Stimulated activated CD4-positive, alpha-beta T cell treated with anti-CD3 and anti-CD28 coated beads, Interleukin-2, amount 100 ng/mL, for 48 hours (primary cell): ENCODE measurements at regions not wholly inside any gene's neighbourhood (a gene's known extent, or its start where the extent isn't known, plus 50 kb on each side); places are given as distances from the start of the nearest gene placed in this dataset.
"Not testable (repeated sequence)": the region's sequence is repeated elsewhere in the genome, so short reads cannot be mapped to it uniquely, and the experiment has no call there.

Experiments
- DNase-seq, 2 donors: peaks; one replicate each; pipeline ENCODE4 v3.0.0-alpha.2; 2020

DNA sequence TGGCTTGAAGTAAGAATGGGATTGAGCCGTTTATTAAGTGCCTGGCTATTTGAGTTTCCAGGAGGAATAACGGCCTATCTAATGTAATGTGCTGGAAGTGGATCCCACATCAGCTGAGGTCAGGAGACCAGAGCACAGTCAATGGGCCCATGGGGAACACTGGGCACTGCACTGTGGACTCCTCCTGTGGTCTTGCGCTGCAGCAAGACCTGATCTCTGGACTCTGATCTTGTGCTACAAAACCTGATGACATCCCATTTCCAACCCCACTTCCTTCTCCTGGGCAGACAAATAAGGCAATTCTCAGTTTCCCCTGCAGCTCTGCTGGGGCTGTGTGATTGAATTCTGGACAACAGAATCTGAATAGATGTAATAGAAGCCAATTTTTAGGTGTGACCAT lies 151.7 kb upstream of the ADCY2 start:
- DNase-seq, result no peak

DNA sequence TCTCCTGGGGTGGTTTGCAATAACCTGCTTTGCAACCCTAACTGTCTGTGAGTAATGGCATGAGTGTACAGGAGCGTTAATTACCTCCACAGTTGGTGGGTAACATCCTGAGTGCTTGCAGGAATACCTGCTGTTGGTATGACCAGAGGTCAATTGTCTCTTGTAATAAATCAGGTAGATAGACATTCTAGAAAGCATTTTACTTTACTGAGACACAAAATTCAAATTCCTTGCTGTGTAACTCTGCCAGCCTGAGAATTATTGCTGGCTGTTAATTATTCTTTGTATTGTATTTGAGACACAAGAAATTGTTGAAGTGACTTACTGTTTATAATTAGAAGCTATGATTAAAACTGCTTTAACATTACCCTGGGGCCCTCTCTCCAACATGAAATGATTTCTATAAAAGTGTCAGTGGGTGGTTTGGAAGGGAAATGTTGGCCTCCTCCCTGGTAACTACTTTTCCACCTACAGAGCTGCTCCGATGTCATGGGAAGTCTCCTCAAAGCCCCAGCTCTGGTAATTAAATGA lies 150.8 kb upstream of the ADCY2 start:
- DNase-seq, result no peak

DNA sequence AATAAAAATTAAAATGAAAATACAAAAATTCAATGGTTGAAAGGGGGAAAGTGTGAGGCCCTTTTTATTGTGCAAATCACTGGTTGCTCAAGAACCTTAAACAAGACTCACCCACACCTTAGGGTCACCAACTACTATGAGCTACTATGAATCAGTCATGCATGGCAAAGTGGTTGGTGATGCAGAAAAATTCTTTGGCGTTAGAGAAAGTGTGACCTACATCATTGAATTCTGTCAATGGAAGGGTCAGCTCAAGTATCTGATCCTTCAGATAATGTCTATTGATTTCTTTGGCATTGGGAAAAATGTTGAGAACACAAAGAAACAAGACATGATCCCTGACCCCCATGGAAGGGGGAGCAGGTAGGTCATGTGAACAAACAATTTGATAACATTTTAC lies 149.7 kb upstream of the ADCY2 start:
- no peak for DNase-seq

DNA sequence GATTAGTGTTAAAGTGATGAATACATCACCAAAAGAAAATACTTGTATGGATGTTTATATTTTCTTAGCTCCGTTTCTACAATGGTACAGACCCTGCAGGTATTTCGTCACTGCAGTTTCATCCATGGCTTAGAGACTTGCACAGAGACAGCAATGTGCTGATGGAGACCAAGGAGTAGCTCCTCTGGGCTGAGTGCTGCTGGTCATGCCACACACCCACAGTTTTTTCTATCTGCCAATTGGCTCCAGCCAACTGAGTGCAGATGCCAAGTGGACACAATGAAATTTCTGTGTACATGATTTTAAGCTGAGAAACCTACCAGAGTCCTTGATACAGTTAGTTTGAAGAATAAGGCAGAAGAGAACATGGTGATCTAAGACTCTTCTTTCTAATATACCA lies 145.9 kb upstream of the ADCY2 start:
- DNase-seq, result no peak

DNA sequence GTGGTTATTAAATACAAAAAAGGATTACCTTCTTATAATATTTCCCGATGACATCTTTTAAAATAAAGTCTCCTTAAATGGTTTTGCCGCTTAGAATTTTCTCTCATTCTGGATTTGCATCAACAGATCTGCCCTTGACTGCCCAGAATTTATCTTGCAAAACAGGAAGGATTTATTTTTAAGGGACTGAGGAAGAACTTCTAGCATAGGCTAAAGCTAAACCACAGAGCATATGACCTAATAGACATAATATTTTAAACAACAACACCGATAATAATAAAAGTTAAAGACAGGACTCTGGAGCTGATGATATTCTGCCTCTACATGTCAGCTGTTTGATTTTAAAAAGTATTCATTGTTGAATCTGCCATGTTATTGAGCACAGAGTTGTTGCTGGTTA lies 145.3 kb upstream of the ADCY2 start:
- no peak for DNase-seq

DNA sequence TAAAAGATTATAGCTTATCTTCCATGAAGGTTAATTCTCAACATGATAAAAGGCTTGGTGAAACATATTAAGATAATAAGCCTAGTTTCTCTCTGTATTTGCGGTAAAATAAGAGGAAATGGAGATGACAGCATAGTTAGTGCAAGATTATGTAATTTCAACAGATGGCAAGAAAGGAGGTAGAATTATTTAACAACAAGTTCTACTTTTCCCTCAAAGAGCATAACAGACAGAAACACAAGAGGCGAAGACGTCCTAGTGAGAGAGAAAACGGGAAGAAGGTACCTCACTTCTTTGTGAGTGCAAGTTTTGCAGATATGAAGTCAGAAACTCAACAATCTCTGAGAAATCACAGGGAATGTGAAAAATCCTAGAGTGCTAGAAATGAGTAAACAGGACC lies 144.8 kb upstream of the ADCY2 start:
- no peak for DNase-seq

DNA sequence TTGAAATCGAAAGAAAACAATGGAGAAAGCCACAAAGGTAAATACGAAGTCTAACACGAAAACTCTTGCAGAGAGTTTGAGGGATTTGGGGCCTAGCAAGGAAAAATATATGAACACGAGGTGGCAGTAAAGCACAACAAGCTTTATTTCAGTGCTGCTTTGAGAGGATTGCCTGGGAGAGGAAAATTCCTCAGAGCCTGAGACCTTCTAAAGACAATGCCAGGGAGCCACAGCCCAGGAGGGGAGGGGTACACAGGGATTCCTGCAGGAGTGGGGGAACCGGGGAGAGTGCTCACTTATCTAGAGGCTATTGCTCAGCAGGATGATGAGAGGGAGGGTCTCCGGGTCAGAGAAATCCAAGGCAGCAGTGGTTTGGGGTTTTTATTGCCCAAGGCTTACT lies 134.9 kb upstream of the ADCY2 start:
- no peak for DNase-seq

DNA sequence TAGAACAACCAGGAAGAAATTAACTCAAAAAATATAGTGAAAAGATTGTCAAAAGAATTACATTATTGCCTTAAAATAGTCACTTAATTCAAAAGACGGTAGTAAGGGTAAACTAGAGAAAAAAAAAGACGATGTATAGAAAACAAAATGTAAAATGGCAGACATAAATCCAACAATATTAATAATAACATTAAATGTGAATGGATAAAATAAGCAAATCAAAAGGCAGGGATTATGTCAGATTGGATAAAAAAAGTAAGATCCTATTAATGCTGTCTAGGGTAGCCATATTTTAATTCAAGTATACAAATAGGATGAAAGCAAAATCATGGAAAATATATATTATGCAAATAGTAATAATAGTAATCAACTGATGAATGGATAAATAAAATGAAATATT lies 134.0 kb upstream of the ADCY2 start:
- DNase-seq, result no peak

DNA sequence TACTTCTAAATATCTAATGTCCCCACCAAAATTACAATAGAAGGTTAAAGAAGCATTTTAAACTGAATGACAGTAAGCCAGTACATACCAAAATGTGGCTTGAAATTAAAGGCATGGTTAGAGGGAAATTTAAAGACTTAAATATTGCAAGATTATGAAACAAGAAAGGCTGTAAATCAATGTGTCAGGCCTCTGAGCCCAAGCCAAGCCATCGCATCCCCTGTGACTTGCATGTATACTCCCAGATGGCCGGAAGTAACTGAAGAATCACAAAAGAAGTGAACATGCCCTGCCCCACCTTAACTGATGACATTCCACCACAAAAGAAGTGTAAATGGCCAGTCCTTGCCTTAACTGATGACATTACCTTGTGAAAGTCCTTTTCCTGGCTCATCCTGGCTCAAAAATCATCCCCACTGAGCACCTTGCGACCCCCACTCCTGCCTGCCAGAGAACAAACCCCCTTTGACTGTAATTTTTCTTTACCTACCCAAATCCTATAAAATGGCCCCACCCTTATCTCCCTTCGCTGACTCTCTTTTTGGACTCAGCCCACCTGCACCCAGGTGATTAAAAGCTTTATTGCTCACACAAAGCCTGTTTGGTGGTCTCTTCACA lies 132.4 kb upstream of the ADCY2 start:
- DNase-seq, result not testable (repeated sequence)

DNA sequence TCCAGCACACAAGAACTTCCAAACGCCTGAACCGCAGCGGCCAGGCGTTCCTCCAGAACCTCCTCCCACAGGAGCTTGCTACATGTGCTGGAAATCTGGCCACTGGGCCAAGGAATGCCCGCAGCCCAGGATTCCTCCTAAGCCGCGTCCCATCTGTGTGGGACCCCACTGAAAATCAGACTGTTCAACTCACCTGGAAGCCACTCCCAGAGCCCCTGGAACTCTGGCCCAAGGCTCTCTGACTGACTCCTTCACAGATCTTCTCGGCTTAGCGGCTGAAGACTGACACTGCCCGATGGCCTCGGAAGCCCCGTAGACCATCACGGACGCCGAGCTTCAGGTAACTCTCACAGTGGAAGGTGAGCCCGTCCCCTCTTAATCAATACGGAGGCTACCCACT lies 130.2 kb upstream of the ADCY2 start:
- DNase-seq, result not testable (repeated sequence)

DNA sequence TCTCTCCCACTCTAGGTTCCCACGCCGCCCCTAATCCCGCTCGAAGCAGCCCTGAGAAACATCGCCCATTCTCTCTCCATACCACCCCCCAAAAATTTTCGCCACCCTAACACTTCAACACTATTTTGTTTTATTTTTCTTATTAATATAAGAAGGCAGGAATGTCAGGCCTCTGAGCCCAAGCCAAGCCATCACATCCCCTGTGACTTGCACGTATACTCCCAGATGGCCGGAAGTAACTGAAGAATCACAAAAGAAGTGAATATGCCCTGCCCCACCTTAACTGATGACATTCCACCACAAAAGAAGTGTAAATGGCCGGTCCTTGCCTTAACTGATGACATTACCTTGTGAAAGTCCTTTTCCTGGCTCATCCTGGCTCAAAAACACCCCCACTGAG lies 127.2 kb upstream of the ADCY2 start:
- DNase-seq, result not testable (repeated sequence)

DNA sequence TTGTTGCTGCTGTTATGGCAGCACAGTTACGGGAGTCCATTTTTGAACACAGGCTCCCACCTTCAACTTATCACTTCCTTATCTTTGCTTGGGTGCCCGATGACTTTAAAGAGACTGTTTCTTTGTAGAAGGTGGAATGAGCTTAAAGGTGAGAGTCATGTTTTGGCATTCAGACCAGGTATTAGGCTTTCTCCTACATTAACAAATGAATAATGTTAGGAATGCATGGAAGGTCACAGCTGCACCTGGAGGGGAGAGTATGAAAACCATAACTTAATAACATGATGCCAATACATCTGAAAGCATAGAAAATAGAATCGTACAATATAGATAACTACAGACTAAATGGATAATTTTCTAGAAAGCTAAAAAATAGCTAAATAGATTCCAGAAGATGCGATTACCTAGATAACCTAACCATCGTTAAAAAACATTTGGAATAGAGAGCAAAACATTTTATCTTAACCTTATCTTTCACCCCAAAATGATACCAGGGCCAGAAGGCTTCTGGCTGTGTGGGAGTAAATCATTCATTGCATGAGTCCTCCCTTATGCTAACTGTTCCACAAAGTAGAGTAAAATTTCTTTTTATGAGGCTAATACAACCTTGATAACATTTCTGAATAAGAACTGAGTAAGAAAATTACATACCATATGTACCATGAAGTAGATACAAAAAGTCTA lies 126.2 kb upstream of the ADCY2 start:
- DNase-seq, result no peak

DNA sequence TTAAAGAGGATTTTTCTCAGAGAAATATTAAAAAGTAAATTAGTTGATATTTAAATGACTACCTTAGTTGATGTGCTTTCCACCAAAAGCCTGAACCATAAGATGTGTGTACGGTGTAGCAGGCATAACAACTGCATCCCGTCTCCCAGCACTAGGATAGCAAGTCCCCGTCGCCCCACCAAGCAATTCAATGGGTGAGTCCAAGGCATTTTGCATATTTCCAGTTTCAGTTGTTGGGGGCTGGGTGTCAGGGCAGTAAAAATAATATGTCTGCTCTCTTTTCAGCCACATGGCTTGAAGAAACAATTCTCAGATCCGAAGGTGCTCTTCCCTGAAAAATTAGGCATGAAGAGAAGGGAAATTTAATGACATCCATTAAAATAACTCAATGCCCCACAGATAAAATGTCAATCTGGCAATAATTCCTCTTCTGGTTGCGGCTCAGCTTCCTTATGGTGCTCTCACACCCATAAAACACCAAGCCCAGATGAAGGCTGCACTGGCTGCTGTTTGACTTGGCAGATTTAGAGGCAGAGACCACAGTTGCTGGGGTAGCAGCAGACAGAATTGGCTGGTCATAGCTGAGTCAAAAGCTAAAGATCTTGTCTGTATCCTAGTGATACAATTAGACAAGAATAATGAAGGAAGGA lies 124.4 kb upstream of the ADCY2 start:
- DNase-seq, result no peak

DNA sequence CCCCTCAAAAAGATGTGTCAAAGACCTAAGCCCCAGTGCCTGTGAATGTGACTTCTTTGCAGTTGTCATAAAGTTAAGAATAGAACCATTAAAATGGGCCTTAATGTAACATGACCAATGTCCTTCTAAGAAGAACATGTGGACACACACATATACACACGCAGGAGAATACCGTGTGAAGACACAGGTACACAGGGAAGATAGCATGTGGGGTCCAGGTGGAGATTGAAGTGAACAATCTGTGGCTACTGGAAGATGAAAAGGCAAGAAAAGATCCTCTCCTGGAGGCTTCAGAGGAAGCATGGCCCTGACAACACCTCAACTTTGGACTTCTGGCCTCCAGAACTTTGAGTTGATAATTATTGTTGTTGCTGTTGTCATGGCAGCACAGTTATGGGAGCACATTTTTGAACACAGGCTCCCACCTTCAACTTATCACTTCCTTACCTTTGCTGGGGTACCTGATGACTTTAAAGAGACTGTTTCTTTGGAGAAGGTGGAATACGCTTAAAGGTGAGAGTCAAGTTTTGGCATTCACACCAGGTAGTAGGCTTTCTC lies 123.5 kb upstream of the ADCY2 start:
- DNase-seq, result no peak

DNA sequence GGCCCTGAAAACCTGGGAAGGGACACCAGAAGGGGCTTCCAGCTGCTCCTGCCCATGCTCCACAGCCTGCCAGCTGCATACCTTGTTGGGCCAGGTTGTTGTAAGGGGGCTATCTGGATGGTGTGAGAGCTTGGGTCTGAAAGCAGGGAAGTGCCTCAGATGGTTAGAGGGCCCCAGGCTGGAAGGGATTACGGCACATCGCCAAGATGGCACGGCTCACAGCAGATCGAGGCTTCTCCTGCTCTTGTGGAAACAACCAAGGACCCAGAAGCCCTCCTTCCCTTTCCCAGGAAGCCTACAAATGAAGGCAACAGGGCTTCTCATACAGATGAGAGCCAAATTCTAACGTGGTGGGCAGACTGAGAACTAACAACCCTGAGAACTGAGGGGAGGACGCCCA lies 121.7 kb upstream of the ADCY2 start:
- DNase-seq, result no peak

DNA sequence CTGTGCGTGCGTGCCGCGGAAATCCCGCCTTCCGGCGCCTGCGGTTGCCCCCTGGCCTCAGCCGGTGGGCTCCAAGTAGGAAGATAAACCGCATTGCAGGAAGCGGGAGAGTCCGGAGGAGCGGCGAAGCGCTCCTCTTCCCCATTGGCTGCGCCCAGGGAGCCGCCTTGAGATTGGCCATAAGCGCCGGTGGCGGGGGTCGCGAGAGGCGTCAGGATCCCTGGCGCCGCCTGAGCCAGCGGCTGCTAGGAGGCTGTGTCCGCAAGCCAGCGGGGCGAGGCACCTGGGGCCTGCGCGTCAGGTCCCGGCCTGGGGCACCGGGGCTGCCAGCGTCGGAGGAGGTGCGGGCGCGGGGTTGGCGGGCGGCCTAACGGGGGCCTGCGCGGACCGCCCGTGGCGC lies 106.3 kb upstream of the ADCY2 start:
- DNase-seq, result not testable (repeated sequence)

DNA sequence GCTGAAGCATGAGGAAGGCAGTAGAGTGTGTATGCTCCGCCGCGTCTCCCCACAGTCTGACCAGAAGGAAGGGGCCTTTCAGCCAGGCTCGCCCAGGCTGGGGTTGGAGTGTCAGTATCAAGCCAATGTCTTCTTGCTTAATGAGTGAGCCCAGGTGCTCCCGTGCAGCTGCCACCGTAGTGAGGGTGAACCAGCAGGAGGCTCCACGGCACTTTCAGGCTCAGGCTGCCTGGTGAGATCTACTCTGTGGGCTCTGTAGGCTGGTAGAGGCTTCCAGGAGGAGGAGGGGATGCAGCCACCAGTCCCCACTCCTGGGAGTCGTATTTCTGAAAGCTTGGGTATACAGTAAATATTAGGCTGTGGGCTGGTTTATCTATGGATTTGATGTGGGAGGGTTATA lies 98.1 kb upstream of the ADCY2 start:
- not testable (repeated sequence) for DNase-seq

DNA sequence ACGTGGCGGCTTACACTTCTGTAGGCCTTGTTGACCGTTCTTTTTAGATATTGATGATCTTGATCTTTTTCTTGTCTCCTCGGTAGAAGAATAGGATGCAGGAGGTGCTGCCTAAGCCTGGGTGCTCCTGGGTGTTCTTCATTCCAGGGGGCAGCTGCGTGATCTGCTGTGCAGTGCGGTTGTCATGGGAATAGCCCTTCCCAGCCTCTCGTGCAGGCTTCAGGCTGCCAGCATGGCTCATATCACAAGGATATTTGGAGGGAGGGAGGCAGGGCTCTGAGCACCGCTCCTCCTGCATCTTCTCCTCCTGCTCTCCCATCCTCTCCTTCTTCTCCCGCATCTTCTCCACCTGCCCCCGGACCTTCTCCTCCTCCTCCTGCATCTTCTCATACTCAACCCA lies 96.2 kb upstream of the ADCY2 start:
- DNase-seq, result not testable (repeated sequence)

DNA sequence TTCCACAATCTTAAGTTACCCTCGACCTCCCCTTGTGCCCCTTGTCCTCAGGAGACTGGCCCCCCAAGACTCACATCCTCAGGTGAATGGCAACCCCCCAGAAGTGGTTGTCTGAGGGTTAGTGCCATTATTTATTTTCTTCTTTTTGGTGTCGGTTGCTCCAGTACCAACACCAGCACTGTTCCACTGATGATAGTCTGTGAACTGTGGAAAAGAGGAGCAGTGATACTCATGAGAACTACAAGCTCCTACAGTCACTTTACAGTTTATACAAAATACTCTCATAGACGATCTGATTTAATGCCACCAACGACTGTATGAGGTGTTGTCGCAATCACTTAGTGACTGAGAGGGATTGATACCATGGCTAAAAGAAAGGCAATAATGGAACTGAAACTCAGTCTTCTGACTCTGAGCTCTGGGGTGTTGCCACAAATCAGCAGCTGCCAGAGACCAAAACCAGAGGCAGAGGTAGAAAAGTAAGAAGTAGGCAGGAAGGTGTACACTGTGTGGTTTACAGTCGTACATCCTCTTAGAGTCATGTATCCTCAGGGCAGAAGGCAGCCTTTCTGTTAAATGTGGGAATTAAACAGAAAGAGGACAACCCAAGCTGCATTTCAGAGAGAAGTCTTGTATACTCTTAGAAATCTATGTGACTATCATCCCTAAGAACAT lies 90.8 kb upstream of the ADCY2 start:
- not testable (repeated sequence) for DNase-seq

DNA sequence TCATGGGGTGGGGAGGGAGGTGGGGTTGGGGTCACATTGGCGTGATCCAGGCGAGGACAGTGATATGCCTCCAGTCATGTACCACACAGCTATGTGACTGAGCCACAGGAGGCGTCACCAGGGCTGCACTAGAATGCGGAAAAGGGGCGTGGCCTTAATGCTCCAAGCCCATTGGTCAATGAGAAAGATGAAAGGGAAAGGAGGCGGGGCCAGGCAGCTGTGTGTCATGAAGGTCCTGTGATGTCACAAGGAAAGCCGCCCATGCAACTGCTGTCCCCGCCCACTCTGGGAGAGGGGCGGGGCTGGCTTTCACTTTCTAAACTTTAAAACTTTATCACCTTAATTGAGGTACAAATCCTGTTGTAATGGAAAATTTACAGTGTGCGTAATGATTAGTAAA lies 89.4 kb upstream of the ADCY2 start:
- not testable (repeated sequence) for DNase-seq

DNA sequence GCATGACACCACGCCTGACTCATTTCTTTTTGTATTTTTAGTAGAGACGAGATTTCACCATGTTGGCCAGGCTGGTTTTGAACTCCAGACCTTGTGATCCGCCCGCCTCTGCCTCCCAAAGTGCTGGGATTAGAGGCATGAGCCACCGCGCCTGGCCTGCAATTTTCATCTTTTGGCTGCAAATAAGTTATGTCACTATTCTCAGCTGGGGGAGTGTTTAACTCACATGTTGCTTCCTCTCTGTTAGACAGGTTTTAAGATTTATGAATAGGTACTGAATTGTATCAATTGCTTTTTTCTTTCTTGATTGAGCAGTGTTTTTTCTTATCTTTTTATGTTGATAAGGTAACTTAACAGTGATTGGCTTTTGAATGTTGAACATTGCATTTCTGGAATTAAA lies 88.2 kb upstream of the ADCY2 start:
- DNase-seq, result not testable (repeated sequence)

DNA sequence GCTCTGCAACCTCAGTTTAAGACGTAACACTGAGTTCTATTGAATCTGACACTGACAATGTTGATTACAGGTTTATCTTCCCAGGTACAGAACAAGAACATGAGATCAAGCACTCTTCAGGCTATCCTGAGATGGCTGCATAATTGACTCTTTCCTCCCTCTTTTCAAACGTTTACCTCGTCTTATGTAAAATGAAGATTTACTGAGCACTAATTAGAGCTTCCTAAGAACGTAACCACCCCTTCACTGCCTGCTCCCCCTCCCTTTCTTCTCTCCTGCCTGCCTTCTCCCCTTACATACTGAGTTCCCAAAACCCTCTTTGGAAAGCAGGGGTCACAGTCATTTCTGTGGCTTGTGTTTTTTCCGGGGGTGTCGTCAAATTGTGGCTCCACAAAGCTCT lies 86.2 kb upstream of the ADCY2 start:
- DNase-seq, result not testable (repeated sequence)

DNA sequence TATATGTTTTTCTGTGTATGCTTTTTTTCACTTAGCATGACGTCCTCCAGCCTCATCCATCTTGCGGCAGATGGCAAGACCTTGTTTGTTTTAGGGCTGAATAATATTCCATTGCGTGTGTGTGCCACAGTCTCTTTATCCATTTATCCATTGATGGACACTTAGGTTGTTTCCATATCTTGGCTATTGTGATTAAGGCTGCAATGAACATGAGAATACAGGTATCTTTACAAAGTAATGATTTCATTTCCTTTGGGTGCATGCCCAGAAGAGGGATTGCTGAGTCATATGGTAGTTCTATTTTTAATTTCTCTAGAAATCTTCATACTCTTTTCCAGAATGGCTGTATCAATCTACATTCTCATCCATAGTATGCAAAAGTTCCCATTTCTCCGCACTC lies 85.3 kb upstream of the ADCY2 start:
- not testable (repeated sequence) for DNase-seq
